ENCODE measurements at regions not wholly inside any gene's neighbourhood (a gene's known extent, or its start where the extent isn't known, plus 50 kb on each side); places are given as distances from the start of the nearest gene placed in this dataset.

GRCh38 chr5:50934343-50934742 is 267.9 kb downstream of the PARP8 start:
- H3K9me3 Mint-ChIP-seq, result no peaks in the 10 kb centered on the region
- no peaks in the 10 kb centered on the region for H3K4me1 Mint-ChIP-seq (ENCODE audit: unreplicated experiment)
- TF ChIP-seq, protein P1, sequence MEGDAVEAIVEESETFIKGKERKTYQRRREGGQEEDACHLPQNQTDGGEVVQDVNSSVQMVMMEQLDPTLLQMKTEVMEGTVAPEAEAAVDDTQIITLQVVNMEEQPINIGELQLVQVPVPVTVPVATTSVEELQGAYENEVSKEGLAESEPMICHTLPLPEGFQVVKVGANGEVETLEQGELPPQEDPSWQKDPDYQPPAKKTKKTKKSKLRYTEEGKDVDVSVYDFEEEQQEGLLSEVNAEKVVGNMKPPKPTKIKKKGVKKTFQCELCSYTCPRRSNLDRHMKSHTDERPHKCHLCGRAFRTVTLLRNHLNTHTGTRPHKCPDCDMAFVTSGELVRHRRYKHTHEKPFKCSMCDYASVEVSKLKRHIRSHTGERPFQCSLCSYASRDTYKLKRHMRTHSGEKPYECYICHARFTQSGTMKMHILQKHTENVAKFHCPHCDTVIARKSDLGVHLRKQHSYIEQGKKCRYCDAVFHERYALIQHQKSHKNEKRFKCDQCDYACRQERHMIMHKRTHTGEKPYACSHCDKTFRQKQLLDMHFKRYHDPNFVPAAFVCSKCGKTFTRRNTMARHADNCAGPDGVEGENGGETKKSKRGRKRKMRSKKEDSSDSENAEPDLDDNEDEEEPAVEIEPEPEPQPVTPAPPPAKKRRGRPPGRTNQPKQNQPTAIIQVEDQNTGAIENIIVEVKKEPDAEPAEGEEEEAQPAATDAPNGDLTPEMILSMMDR (conservative IDR thresholded peaks at IDR 0.05), result no peak
- H3K27me3 Mint-ChIP-seq, result peaks cover 12% of the 10 kb centered on the region
- H3K36me3 Mint-ChIP-seq, result no peaks in the 10 kb centered on the region
- H3K4me3 Mint-ChIP-seq, result no peak overlapping the region
- DNase-seq (ENCODE audit: extremely low spot score, unreplicated experiment), result no peak
- H3K27ac Mint-ChIP-seq, result no peak overlapping the region

GRCh38 chr5:50945139-50945538 is 278.7 kb downstream of the PARP8 start:
- Mint-ChIP-seq H3K4me1 (ENCODE audit: unreplicated experiment) (peaks cover 8% of the 10 kb centered on the region), H3K27me3 (no peaks in the 10 kb centered on the region), H3K9me3 (peaks cover 10% of the 10 kb centered on the region), H3K4me3 (no peak overlapping the region), H3K27ac (no peak overlapping the region), H3K36me3 (no peaks in the 10 kb centered on the region)
- TF ChIP-seq, protein P1 (conservative IDR thresholded peaks at IDR 0.05), result no peak
- no peak for DNase-seq (ENCODE audit: extremely low spot score, unreplicated experiment)

DNA sequence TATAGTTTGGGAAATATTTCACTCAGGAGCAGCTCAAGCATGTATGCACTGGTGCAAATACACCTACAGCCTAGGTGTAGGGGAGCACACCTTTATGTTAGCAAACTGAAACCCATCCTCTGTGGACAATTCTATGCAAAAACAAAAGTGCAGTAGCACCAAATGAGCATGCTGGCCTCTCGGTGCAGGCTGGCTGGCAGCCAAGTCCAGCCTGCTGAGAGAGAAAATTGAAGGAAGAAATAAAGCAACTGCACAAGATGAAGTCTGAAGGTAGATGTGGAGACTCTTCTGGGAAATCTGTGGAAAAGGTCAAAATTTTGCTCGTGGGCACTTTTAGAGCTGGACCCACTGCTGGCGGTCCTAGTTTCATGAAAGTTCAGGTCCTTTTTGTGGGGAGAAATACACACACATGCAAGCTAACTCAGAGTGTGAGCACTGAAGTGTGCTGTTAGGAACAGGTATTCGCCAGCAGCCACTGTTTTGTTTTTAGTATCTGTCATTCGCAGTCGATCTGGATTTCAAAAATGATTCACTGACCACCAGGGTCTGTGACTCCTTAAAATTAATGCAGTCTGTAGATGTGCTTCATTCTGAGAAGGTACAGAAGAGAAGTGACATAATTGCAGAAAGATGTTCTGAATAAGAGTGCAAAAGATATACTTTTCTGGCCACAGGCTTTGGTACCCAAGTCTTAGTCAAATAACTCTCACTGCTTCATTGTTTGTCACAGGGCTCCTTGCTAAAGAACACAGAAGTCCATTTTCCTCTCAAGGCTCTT is 281.7 kb downstream of the PARP8 start:
- no peak overlapping the region for H3K4me3 Mint-ChIP-seq
- H3K27ac Mint-ChIP-seq, result no peak overlapping the region
- H3K36me3 Mint-ChIP-seq, result no peaks in the 10 kb centered on the region
- no peaks in the 10 kb centered on the region for H3K9me3 Mint-ChIP-seq
- TF ChIP-seq, protein P1 (conservative IDR thresholded peaks at IDR 0.05), result no peak
- peaks cover 8% of the 10 kb centered on the region for H3K4me1 Mint-ChIP-seq (ENCODE audit: unreplicated experiment)
- no peak for DNase-seq (ENCODE audit: extremely low spot score, unreplicated experiment)
- peaks cover 5% of the 10 kb centered on the region for H3K27me3 Mint-ChIP-seq

GRCh38 chr5:50953290-50953689 is 286.9 kb downstream of the PARP8 start:
- Mint-ChIP-seq H3K9me3 (no peaks in the 10 kb centered on the region), H3K4me3 (no peak overlapping the region), H3K36me3 (no peaks in the 10 kb centered on the region), H3K27me3 (peaks cover 17% of the 10 kb centered on the region), H3K27ac (no peak overlapping the region), H3K4me1 (ENCODE audit: unreplicated experiment) (peaks cover 2% of the 10 kb centered on the region)
- no peak for DNase-seq (ENCODE audit: extremely low spot score, unreplicated experiment)
- TF ChIP-seq, protein P1 (conservative IDR thresholded peaks at IDR 0.05), result no peak

GRCh38 chr5:50958852-50959457 is 292.5 kb downstream of the PARP8 start:
- H3K27ac Mint-ChIP-seq, result no peak overlapping the region
- peaks cover 39% of the 10 kb centered on the region for H3K27me3 Mint-ChIP-seq
- no peak for DNase-seq (ENCODE audit: extremely low spot score, unreplicated experiment)
- no peaks in the 10 kb centered on the region for H3K36me3 Mint-ChIP-seq
- H3K9me3 Mint-ChIP-seq, result no peaks in the 10 kb centered on the region
- no peak overlapping the region for H3K4me3 Mint-ChIP-seq
- TF ChIP-seq, protein P1 (conservative IDR thresholded peaks at IDR 0.05), result peak; percentile 78
- H3K4me1 Mint-ChIP-seq (ENCODE audit: unreplicated experiment), result peaks cover 4% of the 10 kb centered on the region

Data from type B pancreatic cell (in vitro differentiated cells).